SH-SY5Y (cell line): ENCODE measurements at regions not wholly inside any gene's neighbourhood (a gene's known extent, or its start where the extent isn't known, plus 50 kb on each side); places are given as distances from the start of the nearest gene placed in this dataset.

Experiments
- GATA2 ChIP-seq: IDR thresholded peaks from 2 replicates; pipeline ENCODE4 v1.6.1; 2011; ENCODE audit warnings: mild to moderate bottlenecking, low read depth, low read length
- GATA3 ChIP-seq: IDR thresholded peaks from 2 replicates; pipeline ENCODE4 v1.6.1; 2011; ENCODE audit warnings: low read depth, mild to moderate bottlenecking, low read length, moderate library complexity

GRCh38 chr3:139824864-139825263 is 110.1 kb upstream of the CLSTN2 start:
- TF ChIP-seq GATA3 (no peak), GATA2 (no peak)
